ENCODE measurements at regions not wholly inside any gene's neighbourhood (a gene's known extent, or its start where the extent isn't known, plus 50 kb on each side); places are given as distances from the start of the nearest gene placed in this dataset.

GRCh38 chr4:104971462-104971861 lies 175.2 kb upstream of the TET2 start (continued):
- TF ChIP-seq ZBTB33 (IDR thresholded peaks at IDR 0.05) (no peak), ZSCAN29 (IDR thresholded peaks at IDR 0.05) (no peak), MEF2A (IDR thresholded peaks at IDR 0.05; ENCODE audit: insufficient read depth, low read depth, low read length) (no peak), PAX8 (IDR thresholded peaks at IDR 0.05) (no peak), IRF5 (IDR thresholded peaks at IDR 0.05; ENCODE audit: borderline replicate concordance) (no peak), GABPA (IDR thresholded peaks at IDR 0.05; ENCODE audit: low read depth) (no peak)

GRCh38 chr4:104973708-104974107 lies 173.0 kb upstream of the TET2 start:
- Histone ChIP-seq H3K27ac (ENCODE audit: control insufficient read depth, insufficient read depth) (peak overlapping the region; percentile 78), H3K36me3 (ENCODE audit: control insufficient read depth in 2 of 2, insufficient read depth in 2 of 2, low read length in 1 of 2) (no peaks in the 10 kb centered on the region), H3K79me2 (ENCODE audit: control insufficient read depth, insufficient read depth, low read length) (peaks cover 12% of the 10 kb centered on the region), H3K27me3 (replicated peaks in 1 of 2; ENCODE audit: control insufficient read depth in 2 of 2, insufficient read depth in 2 of 2, low read length in 1 of 2) (no peaks in the 10 kb centered on the region), H3K4me3 (peak overlapping the region; percentile 38), H4K20me1 (ENCODE audit: control insufficient read depth, insufficient read depth) (no peaks in the 10 kb centered on the region), H3K9ac (ENCODE audit: control insufficient read depth, insufficient read depth, low read length) (no peak overlapping the region; the same call in 1 of the 2 replicates), H3K4me2 (ENCODE audit: control insufficient read depth, insufficient read depth) (peak overlapping the region; percentile 45), H3K4me1 (ENCODE audit: control insufficient read depth, insufficient read depth, low read length) (peaks cover 38% of the 10 kb centered on the region), H3K9me3 (replicated peaks; ENCODE audit: control insufficient read depth, insufficient read depth, low read length) (peaks cover 2% of the 10 kb centered on the region; the same call in 2 of the 3 replicates), H2AFZ (ENCODE audit: control insufficient read depth, low read depth, low read length) (no peak overlapping the region)
- ATAC-seq = peak; percentile 44
- 0% methylated on average over 2 of the region's 2 CpGs for WGBS (ENCODE audit: insufficient coverage, insufficient replicate concordance, low lambda C conversion rate, missing lambda C conversion rate)
- peak; percentile 35 for FAIRE-seq
- ChIA-PET CTCF (interaction anchor here (0.9 kb wide), 2 partner anchors 29 to 43 kb away, joined by 3 to 4 read pairs; no protein-coding TSS in a partner anchor), SMC1A (ENCODE audit: uncharacterized antibody, unreplicated experiment) (interaction anchor here (0.7 to 2.0 kb wide), 3 partner anchors 10 to 421 kb away, joined by 3 to 4 read pairs (median 4); no protein-coding TSS in a partner anchor), RAD21 (ENCODE audit: unreplicated experiment) (interaction anchor here (0.6 kb wide), 1 partner anchor 75 kb away, joined by 3 read pairs; no protein-coding TSS in a partner anchor), POLR2A (interaction anchor here (0.6 kb wide), 1 partner anchor 28 kb away, joined by 3 read pairs; no protein-coding TSS in a partner anchor)
- intact Hi-C loops (cut with micrococcal nuclease; ENCODE audit: unreplicated experiment) (no loop called here), in situ Hi-C loops (cut with MboI) (no loop called here)
- no TSS peak for BruUV-seq (replicated peaks)
- peak; percentile 63 for DNase-seq (ENCODE audit: low read depth, low spot score)
- TF ChIP-seq IKZF1 (conservative IDR thresholded peaks at IDR 0.05) = no peak
- TF ChIP-seq KAT2A (conservative IDR thresholded peaks at IDR 0.05; ENCODE audit: control insufficient read depth, low read depth, low read length) = no peak
- no peak for TF ChIP-seq PAX8 (IDR thresholded peaks at IDR 0.05)
- TF ChIP-seq LARP7 (IDR thresholded peaks at IDR 0.05) = no peak
- TF ChIP-seq TAF1 (IDR thresholded peaks at IDR 0.05; ENCODE audit: borderline replicate concordance, low read depth, low read length) = no peak
- peak; percentile 39; the same call in 1 of the 2 replicates for TF ChIP-seq ATF2 (IDR thresholded peaks at IDR 0.05; ENCODE audit: low read length)
- no peak for TF ChIP-seq ZBTB33 (IDR thresholded peaks at IDR 0.05)
- no peak for TF ChIP-seq NKRF (conservative IDR thresholded peaks at IDR 0.05)
- TF ChIP-seq SMC3 (IDR thresholded peaks at IDR 0.05; ENCODE audit: borderline replicate concordance, low read length) = no peak
- no peak for TF ChIP-seq SIN3A (IDR thresholded peaks at IDR 0.05; ENCODE audit: low read depth, low read length)
- no peak for TF ChIP-seq MTA3 (IDR thresholded peaks at IDR 0.05; ENCODE audit: borderline replicate concordance, low read length)

Measured in GM12878 (cell line).